ENCODE measurements at regions not wholly inside any gene's neighbourhood (a gene's known extent, or its start where the extent isn't known, plus 50 kb on each side); places are given as distances from the start of the nearest gene placed in this dataset.
A peak's percentile ranks its signal among the peaks of the same experiment; 100 is the strongest.
"Not testable (repeated sequence)": the region's sequence is repeated elsewhere in the genome, so short reads cannot be mapped to it uniquely, and the experiment has no call there.

- no peak for DNase-seq
Measured at GRCh38 chr12:67457778-67458665, 188.9 kb downstream of the CAND1 start.

GRCh38 chr12:67459173-67459572 lies 189.4 kb upstream of the DYRK2 start:
- DNase-seq = no peak

GRCh38 chr12:67459578-67459977 lies 189.0 kb upstream of the DYRK2 start:
- no peak for DNase-seq

- no peak for DNase-seq
Measured at GRCh38 chr12:67460388-67460787, 188.2 kb upstream of the DYRK2 start.

- no peak for DNase-seq
Measured at GRCh38 chr12:67468549-67469245, 179.8 kb upstream of the DYRK2 start.

- no peak for DNase-seq
Measured at GRCh38 chr12:67469666-67470065, 178.9 kb upstream of the DYRK2 start.

GRCh38 chr12:67471810-67472209 lies 176.7 kb upstream of the DYRK2 start:
- DNase-seq = no peak

- no peak for DNase-seq
Measured at GRCh38 chr12:67472539-67472938, 176.0 kb upstream of the DYRK2 start.

- DNase-seq = no peak
Measured at GRCh38 chr12:67474934-67475620, 173.5 kb upstream of the DYRK2 start.

GRCh38 chr12:67475725-67476124 lies 172.8 kb upstream of the DYRK2 start:
- no peak for DNase-seq

GRCh38 chr12:67477681-67478265 lies 170.8 kb upstream of the DYRK2 start:
- DNase-seq = no peak

GRCh38 chr12:67482751-67483661 lies 165.5 kb upstream of the DYRK2 start:
- peak; percentile 75 for DNase-seq

- DNase-seq = peak in 1 of 2 donors; percentile 3
Measured at GRCh38 chr12:67483871-67484554, 164.5 kb upstream of the DYRK2 start.

- peak in 1 of 2 donors; percentile 23 for DNase-seq
Measured at GRCh38 chr12:67484791-67485480, 163.6 kb upstream of the DYRK2 start.

- no peak for DNase-seq
Measured at GRCh38 chr12:67486671-67487070, 161.9 kb upstream of the DYRK2 start.

GRCh38 chr12:67488349-67488748 lies 160.2 kb upstream of the DYRK2 start:
- not testable (repeated sequence) for DNase-seq

- no peak for DNase-seq
Measured at GRCh38 chr12:67489007-67489406, 159.5 kb upstream of the DYRK2 start.

GRCh38 chr12:67496581-67496980 lies 152.0 kb upstream of the DYRK2 start:
- DNase-seq = no peak

- no peak for DNase-seq
Measured at GRCh38 chr12:67498991-67499390, 149.6 kb upstream of the DYRK2 start.

- no peak for DNase-seq
Measured at GRCh38 chr12:67501362-67501761, 147.2 kb upstream of the DYRK2 start.

GRCh38 chr12:67504026-67504425 lies 144.5 kb upstream of the DYRK2 start:
- no peak for DNase-seq
